ENCODE measurements at regions not wholly inside any gene's neighbourhood (a gene's known extent, or its start where the extent isn't known, plus 50 kb on each side); places are given as distances from the start of the nearest gene placed in this dataset.

GRCh38 chr3:102032491-102033383 lies 183.4 kb downstream of the NFKBIZ start:
- TF ChIP-seq CTCF (conservative IDR thresholded peaks at IDR 0.05; ENCODE audit: low read length) = no peak
- TF ChIP-seq EZH2phosphoT487 (IDR thresholded peaks at IDR 0.05; ENCODE audit: borderline replicate concordance, low read depth, low read length) = no peak
